HuH-7.5 (cell line): ENCODE measurements at regions not wholly inside any gene's neighbourhood (a gene's known extent, or its start where the extent isn't known, plus 50 kb on each side); places are given as distances from the start of the nearest gene placed in this dataset.

Source experiments
- DNase-seq: peaks from one replicate; pipeline ENCODE4 v3.0.0; 2011; ENCODE audit warnings: low spot score

GRCh38 chr7:88495881-88496725 lies 189.4 kb upstream of the STEAP4 start:
- no peak for DNase-seq

- DNase-seq: no peak
These were observed 185.5 kb upstream of the STEAP4 start for GRCh38 chr7:88492153-88492552.

GRCh38 chr7:88490874-88491273 lies 184.2 kb upstream of the STEAP4 start:
- no peak for DNase-seq

- no peak for DNase-seq
These were observed 183.5 kb upstream of the STEAP4 start for GRCh38 chr7:88490161-88490560.

- DNase-seq: no peak
These were observed 179.1 kb upstream of the STEAP4 start for GRCh38 chr7:88485821-88486220.

GRCh38 chr7:88484551-88484950 lies 177.9 kb upstream of the STEAP4 start:
- no peak for DNase-seq

GRCh38 chr7:88480896-88481295 lies 174.2 kb upstream of the STEAP4 start:
- no peak for DNase-seq

- DNase-seq: no peak
These were observed 173.6 kb upstream of the STEAP4 start for GRCh38 chr7:88480271-88480670.

- no peak for DNase-seq
These were observed 171.3 kb upstream of the STEAP4 start for GRCh38 chr7:88477976-88478375.

GRCh38 chr7:88465600-88465999 lies 158.9 kb upstream of the STEAP4 start:
- DNase-seq: no peak

- DNase-seq: no peak
These were observed 156.1 kb upstream of the STEAP4 start for GRCh38 chr7:88462799-88463198.

- no peak for DNase-seq
These were observed 154.0 kb upstream of the STEAP4 start for GRCh38 chr7:88460650-88461049.

GRCh38 chr7:88458946-88459345 lies 152.3 kb upstream of the STEAP4 start:
- no peak for DNase-seq

GRCh38 chr7:88458279-88458678 lies 151.6 kb upstream of the STEAP4 start:
- DNase-seq: no peak

- no peak for DNase-seq
These were observed 150.6 kb upstream of the STEAP4 start for GRCh38 chr7:88457320-88457719.

GRCh38 chr7:88456490-88456889 lies 149.8 kb upstream of the STEAP4 start:
- no peak for DNase-seq

- DNase-seq: no peak
These were observed 149.0 kb upstream of the STEAP4 start for GRCh38 chr7:88455696-88456095.

- DNase-seq: no peak
These were observed 146.0 kb upstream of the STEAP4 start for GRCh38 chr7:88452646-88453045.

GRCh38 chr7:88450874-88451273 lies 144.2 kb upstream of the STEAP4 start:
- no peak for DNase-seq

- no peak for DNase-seq
These were observed 142.7 kb upstream of the STEAP4 start for GRCh38 chr7:88449410-88449809.

- DNase-seq: no peak
These were observed 135.7 kb upstream of the STEAP4 start for GRCh38 chr7:88442413-88442812.

GRCh38 chr7:88437132-88437531 lies 130.4 kb upstream of the STEAP4 start:
- no peak for DNase-seq

- DNase-seq: no peak
These were observed 125.6 kb upstream of the STEAP4 start for GRCh38 chr7:88432301-88432700.

GRCh38 chr7:88431882-88432281 lies 125.2 kb upstream of the STEAP4 start:
- no peak for DNase-seq
